ENCODE measurements at regions not wholly inside any gene's neighbourhood (a gene's known extent, or its start where the extent isn't known, plus 50 kb on each side); places are given as distances from the start of the nearest gene placed in this dataset.
A peak's percentile ranks its signal among the peaks of the same experiment; 100 is the strongest.

- no peak for DNase-seq
Measured at GRCh38 chr21:36555199-36555800, 75.4 kb upstream of the CLDN14 start.

- DNase-seq = no peak
Measured at GRCh38 chr21:36557316-36557715, 77.4 kb upstream of the CLDN14 start.

- DNase-seq = no peak
Measured at GRCh38 chr21:36560933-36561575, 81.1 kb upstream of the CLDN14 start.

- DNase-seq = no peak
Measured at GRCh38 chr21:36563341-36563926, 83.5 kb upstream of the CLDN14 start.

- no peak for DNase-seq
Measured at GRCh38 chr21:36564647-36565046, 84.7 kb upstream of the CLDN14 start.

- no peak for DNase-seq
Measured at GRCh38 chr21:36565540-36565939, 85.6 kb upstream of the CLDN14 start.

GRCh38 chr21:36566644-36567043 is 86.7 kb upstream of the CLDN14 start:
- DNase-seq = no peak

- DNase-seq = no peak
Measured at GRCh38 chr21:36567216-36567885, 87.4 kb upstream of the CLDN14 start.

- DNase-seq = no peak
Measured at GRCh38 chr21:36569511-36569910, 89.6 kb upstream of the CLDN14 start.

GRCh38 chr21:36571556-36571955 is 91.6 kb upstream of the CLDN14 start:
- no peak for DNase-seq

- DNase-seq = no peak
Measured at GRCh38 chr21:36572039-36572438, 92.1 kb upstream of the CLDN14 start.

GRCh38 chr21:36575306-36575705 is 95.4 kb upstream of the CLDN14 start:
- no peak for DNase-seq

- no peak for DNase-seq
Measured at GRCh38 chr21:36576441-36576840, 96.5 kb upstream of the CLDN14 start.

- DNase-seq = no peak
Measured at GRCh38 chr21:36579898-36580297, 100.0 kb upstream of the CLDN14 start.

- DNase-seq = no peak
Measured at GRCh38 chr21:36582271-36582670, 102.3 kb upstream of the CLDN14 start.

GRCh38 chr21:36583591-36583990 is 103.7 kb upstream of the CLDN14 start:
- no peak for DNase-seq

- DNase-seq = no peak
Measured at GRCh38 chr21:36584980-36585940, 105.3 kb upstream of the CLDN14 start.

GRCh38 chr21:36587388-36587787 is 107.5 kb upstream of the CLDN14 start:
- no peak for DNase-seq

GRCh38 chr21:36589352-36589971 is 109.5 kb upstream of the SIM2 start:
- peak; percentile 58 for DNase-seq

GRCh38 chr21:36591326-36591970 is 107.5 kb upstream of the SIM2 start:
- DNase-seq = no peak

GRCh38 chr21:36596174-36596573 is 102.7 kb upstream of the SIM2 start:
- DNase-seq = no peak

- no peak for DNase-seq
Measured at GRCh38 chr21:36601362-36601761, 97.6 kb upstream of the SIM2 start.

Measured in stimulated activated CD8-positive, alpha-beta memory T cell treated with anti-CD3 and anti-CD28 coated beads, Interleukin-4, amount 100 ng/mL, for 48 hours (primary cell).